LNCaP clone FGC (cell line): ENCODE measurements at regions not wholly inside any gene's neighbourhood (a gene's known extent, or its start where the extent isn't known, plus 50 kb on each side); places are given as distances from the start of the nearest gene placed in this dataset.

Experiments
- DNase-seq: peaks from one replicate; pipeline ENCODE4 v3.0.0-alpha.2; 2011; ENCODE audit warnings: low read depth
- H3K4me3 ChIP-seq: 2 replicates; pipeline ENCODE4 v1.5.1; 2011; ENCODE audit warnings: mild to moderate bottlenecking, low read depth, low read length, control low read depth
- TF ChIP-seq, protein P1 (sequence below): IDR thresholded peaks from 2 replicates; pipeline ENCODE4 v1.5.1; 2012; ENCODE audit warnings: mild to moderate bottlenecking; ENCODE audit not compliant: control insufficient read depth, insufficient read depth; ENCODE audit errors: extremely low read depth

GRCh38 chr16:86892509-86892908, 314.2 kb downstream of the FOXL1 start:
- no peak for DNase-seq
- TF ChIP-seq, protein P1, sequence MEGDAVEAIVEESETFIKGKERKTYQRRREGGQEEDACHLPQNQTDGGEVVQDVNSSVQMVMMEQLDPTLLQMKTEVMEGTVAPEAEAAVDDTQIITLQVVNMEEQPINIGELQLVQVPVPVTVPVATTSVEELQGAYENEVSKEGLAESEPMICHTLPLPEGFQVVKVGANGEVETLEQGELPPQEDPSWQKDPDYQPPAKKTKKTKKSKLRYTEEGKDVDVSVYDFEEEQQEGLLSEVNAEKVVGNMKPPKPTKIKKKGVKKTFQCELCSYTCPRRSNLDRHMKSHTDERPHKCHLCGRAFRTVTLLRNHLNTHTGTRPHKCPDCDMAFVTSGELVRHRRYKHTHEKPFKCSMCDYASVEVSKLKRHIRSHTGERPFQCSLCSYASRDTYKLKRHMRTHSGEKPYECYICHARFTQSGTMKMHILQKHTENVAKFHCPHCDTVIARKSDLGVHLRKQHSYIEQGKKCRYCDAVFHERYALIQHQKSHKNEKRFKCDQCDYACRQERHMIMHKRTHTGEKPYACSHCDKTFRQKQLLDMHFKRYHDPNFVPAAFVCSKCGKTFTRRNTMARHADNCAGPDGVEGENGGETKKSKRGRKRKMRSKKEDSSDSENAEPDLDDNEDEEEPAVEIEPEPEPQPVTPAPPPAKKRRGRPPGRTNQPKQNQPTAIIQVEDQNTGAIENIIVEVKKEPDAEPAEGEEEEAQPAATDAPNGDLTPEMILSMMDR = no peak
- H3K4me3 ChIP-seq = no peak overlapping the region

GRCh38 chr16:86893506-86893905, 315.2 kb downstream of the FOXL1 start:
- TF ChIP-seq, protein P1 = no peak
- no peak for DNase-seq
- H3K4me3 ChIP-seq = no peak overlapping the region

DNA sequence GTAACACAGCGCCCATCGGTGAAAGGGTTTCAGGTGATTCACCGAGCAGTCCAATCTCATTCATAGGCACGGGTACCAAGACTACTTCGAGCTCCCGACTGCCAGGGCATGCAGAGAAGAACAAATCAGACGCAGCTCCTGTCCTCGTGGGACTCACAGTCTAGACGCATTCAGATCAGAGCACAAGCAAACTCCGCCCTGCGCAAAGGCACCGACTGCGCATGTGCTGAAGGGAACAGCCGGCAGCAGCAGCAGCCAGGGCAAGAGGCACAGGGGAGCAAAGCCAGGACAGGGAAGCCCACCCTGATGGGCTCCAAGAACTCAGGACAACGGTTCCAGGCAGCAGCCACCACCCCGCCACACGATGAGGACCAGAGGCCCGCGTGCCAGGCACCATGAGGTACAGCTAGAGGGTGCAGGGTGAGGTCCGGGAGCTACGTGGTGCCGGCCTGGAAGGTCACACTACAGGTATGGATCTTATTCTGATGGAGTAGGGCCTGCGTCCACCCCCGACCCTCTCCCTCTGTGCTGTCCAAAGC, 315.7 kb downstream of the FOXL1 start:
- H3K4me3 ChIP-seq = no peak overlapping the region
- no peak for DNase-seq
- TF ChIP-seq, protein P1 = no peak

GRCh38 chr16:86894925-86895324, 316.6 kb downstream of the FOXL1 start:
- DNase-seq = no peak
- H3K4me3 ChIP-seq = no peak overlapping the region
- TF ChIP-seq, protein P1 = no peak

DNA sequence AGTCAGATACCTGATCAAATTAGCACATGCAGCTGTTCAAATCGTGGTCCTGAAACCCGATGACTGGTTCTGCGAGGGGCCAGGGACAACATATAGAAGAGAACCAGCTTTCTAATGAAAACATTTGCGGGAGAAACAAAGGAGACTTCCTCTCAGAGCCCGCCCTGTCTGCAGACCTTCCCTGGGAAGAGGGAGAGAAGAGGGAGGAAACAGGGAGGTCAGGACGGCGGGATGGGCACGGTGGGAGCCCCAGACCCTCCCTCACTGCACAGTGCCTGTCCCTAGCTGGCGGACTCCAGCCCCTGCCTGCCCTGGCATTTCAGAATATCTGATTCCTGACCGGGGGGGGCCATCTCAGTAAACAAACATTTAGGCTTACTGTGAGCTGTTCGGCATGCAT, 317.3 kb downstream of the FOXL1 start:
- DNase-seq = no peak
- H3K4me3 ChIP-seq = no peak overlapping the region
- TF ChIP-seq, protein P1 = no peak

DNA sequence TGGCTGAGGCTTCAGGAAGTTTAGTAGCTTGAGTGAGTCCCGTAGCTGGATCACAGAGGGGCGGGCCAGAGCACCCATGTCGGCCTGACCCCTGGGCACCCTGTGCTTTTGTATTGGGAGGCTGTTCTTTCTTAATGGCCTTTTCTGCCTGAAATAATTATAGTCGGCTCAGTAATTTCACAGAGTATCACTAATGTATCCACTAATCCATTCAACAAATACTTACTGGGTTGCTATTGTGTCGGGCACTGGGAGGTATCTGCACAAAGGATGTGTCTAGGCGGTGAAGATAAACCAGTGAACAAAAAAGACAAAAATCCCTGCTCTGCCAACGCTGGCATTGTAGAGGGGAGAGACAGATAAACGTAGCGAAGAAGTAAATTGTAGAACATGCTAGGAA, 318.6 kb downstream of the FOXL1 start:
- TF ChIP-seq, protein P1 = no peak
- no peak overlapping the region for H3K4me3 ChIP-seq
- DNase-seq = no peak

GRCh38 chr16:86897486-86897885, 319.1 kb downstream of the FOXL1 start:
- DNase-seq = no peak
- TF ChIP-seq, protein P1 = no peak
- no peak overlapping the region for H3K4me3 ChIP-seq
